Neutrophil (primary cell): ENCODE measurements at regions not wholly inside any gene's neighbourhood (a gene's known extent, or its start where the extent isn't known, plus 50 kb on each side); places are given as distances from the start of the nearest gene placed in this dataset.
A peak's percentile ranks its signal among the peaks of the same experiment; 100 is the strongest.

Source experiments
- H3K27ac ChIP-seq: fragments of 200-600 bp; sonication (generic); 2 replicates; pipeline ENCODE4 v1.5.1; 2016; ENCODE audit warnings: mild to moderate bottlenecking, moderate library complexity
- H3K27me3 ChIP-seq: fragments of 200-600 bp; sonication (generic); 2 replicates; pipeline ENCODE4 v1.6.0; 2016; ENCODE audit warnings: mild to moderate bottlenecking
- H3K36me3 ChIP-seq: fragments of 200-600 bp; sonication (generic); 2 replicates; pipeline ENCODE4 v1.5.1; 2017
- H3K4me1 ChIP-seq, 2 experiments: fragments of 200-600 bp in 1 of 2; sonication (generic) in 1 of 2; 1 replicate in 1 of 2; 2 replicates in 1 of 2; pipeline versions ENCODE4 v1.5.1 to v1.6.1; 2013 to 2016; ENCODE audit warnings: low read depth in 1 of 2, low read length in 1 of 2, mild to moderate bottlenecking in 1 of 2, moderate library complexity in 1 of 2; ENCODE audit not compliant: control insufficient read depth in 1 of 2, insufficient read depth in 1 of 2
- H3K4me3 ChIP-seq, 2 experiments: fragments of 200-600 bp in 1 of 2; sonication (generic) in 1 of 2; 1 replicate in 1 of 2; 2 replicates in 1 of 2; pipeline ENCODE4 v1.5.1; 2013 to 2016; ENCODE audit warnings: low read depth in 1 of 2, low read length in 1 of 2, mild to moderate bottlenecking in 1 of 2, moderate library complexity in 1 of 2
- H3K9me3 ChIP-seq: fragments of 200-600 bp; sonication (generic); 2 replicates; pipeline ENCODE4 v1.5.1; 2016
- CTCF ChIP-seq: fragments of 200-600 bp; sonication (generic); IDR thresholded peaks from 2 replicates; pipeline ENCODE4 v1.5.1; 2016; ENCODE audit warnings: antibody characterized with exemption

- Histone ChIP-seq H3K27me3 (peaks cover 48% of the 10 kb centered on the region), H3K9me3 (no peaks in the 10 kb centered on the region), H3K4me1 (peaks cover 5 to 15% of the 10 kb centered on the region in 2 experiments), H3K4me3 (no peak overlapping the region), H3K27ac (no peak overlapping the region), H3K36me3 (no peaks in the 10 kb centered on the region)
- TF ChIP-seq CTCF: no peak
Observed at GRCh38 chr6:1522779-1523178, 86.9 kb upstream of the FOXC1 start.

- Histone ChIP-seq H3K27ac (no peak overlapping the region), H3K27me3 (peaks cover 48% of the 10 kb centered on the region), H3K4me3 (peak overlapping the region in 1 of 2 experiments; percentile 21), H3K36me3 (no peaks in the 10 kb centered on the region), H3K4me1 (peaks cover 5 to 15% of the 10 kb centered on the region in 2 experiments), H3K9me3 (no peaks in the 10 kb centered on the region)
- no peak for TF ChIP-seq CTCF
Observed at GRCh38 chr6:1524040-1524480, 85.7 kb upstream of the FOXC1 start.

- TF ChIP-seq CTCF: no peak
- H3K4me1 ChIP-seq: peaks cover 5 to 8% of the 10 kb centered on the region in 2 experiments
Observed at GRCh38 chr6:1525364-1526038, 84.2 kb upstream of the FOXC1 start.

GRCh38 chr6:1526398-1527072 lies 83.2 kb upstream of the FOXC1 start:
- Histone ChIP-seq H3K9me3 (no peaks in the 10 kb centered on the region), H3K4me3 (no peak overlapping the region), H3K27me3 (peaks cover 48% of the 10 kb centered on the region), H3K4me1 (peaks cover 5 to 8% of the 10 kb centered on the region in 2 experiments), H3K36me3 (no peaks in the 10 kb centered on the region), H3K27ac (no peak overlapping the region)
- TF ChIP-seq CTCF: no peak

More at GRCh38 chr6:1525364-1526038, 84.2 kb upstream of the FOXC1 start:
- Histone ChIP-seq H3K27ac (no peak overlapping the region), H3K27me3 (peaks cover 48% of the 10 kb centered on the region), H3K4me3 (no peak overlapping the region), H3K9me3 (no peaks in the 10 kb centered on the region), H3K36me3 (no peaks in the 10 kb centered on the region)

GRCh38 chr6:1527073-1527457 lies 82.7 kb upstream of the FOXC1 start:
- Histone ChIP-seq H3K9me3 (no peaks in the 10 kb centered on the region), H3K4me1 (peaks cover 5 to 8% of the 10 kb centered on the region in 2 experiments), H3K27me3 (peaks cover 48% of the 10 kb centered on the region), H3K27ac (no peak overlapping the region), H3K4me3 (no peak overlapping the region), H3K36me3 (no peaks in the 10 kb centered on the region)
- no peak for TF ChIP-seq CTCF
